CD14-positive monocyte (primary cell): ENCODE measurements at regions not wholly inside any gene's neighbourhood (a gene's known extent, or its start where the extent isn't known, plus 50 kb on each side); places are given as distances from the start of the nearest gene placed in this dataset.

Source experiments
- DNase-seq, 3 donors: peaks; one replicate each; pipeline ENCODE4 v3.0.0-alpha.2; 2011 to 2022
- H2AFZ ChIP-seq: 2 replicates; pipeline ENCODE4 v1.6.0; 2012; ENCODE audit warnings: mild to moderate bottlenecking, low read depth, low read length, inconsistent platforms; ENCODE audit not compliant: insufficient read depth, poor library complexity, severe bottlenecking
- H3K27ac ChIP-seq, 2 donors: 1 replicate in 1 of 2; 2 replicates in 1 of 2; pipeline ENCODE4 v1.5.1; 2012 to 2013; ENCODE audit warnings: low read length in 2 of 2, control low read depth in 1 of 2, inconsistent platforms in 1 of 2, low read depth in 1 of 2, mild to moderate bottlenecking in 1 of 2
- H3K27me3 ChIP-seq, 2 donors: one replicate each; pipeline versions ENCODE4 v1.6.0 to v1.6.1; 2011 to 2013; ENCODE audit warnings: low read length in 2 of 2; ENCODE audit not compliant: control insufficient read depth in 2 of 2, insufficient read depth in 2 of 2
- H3K36me3 ChIP-seq, 2 donors: replicated peaks in 1 of 2; 1 replicate in 1 of 2; 2 replicates in 1 of 2; pipeline versions ENCODE4 v1.5.1 to v1.6.1; 2012 to 2013; ENCODE audit warnings: low read length in 2 of 2, control low read depth in 1 of 2, inconsistent platforms in 1 of 2, mild to moderate bottlenecking in 1 of 2; ENCODE audit not compliant: insufficient read depth in 2 of 2, control insufficient read depth in 1 of 2
- H3K4me1 ChIP-seq, 2 donors: 1 replicate in 1 of 2; 2 replicates in 1 of 2; pipeline versions ENCODE4 v1.5.1 to v1.6.1; 2012 to 2013; ENCODE audit warnings: low read length in 2 of 2, control low read depth in 1 of 2, inconsistent platforms in 1 of 2, mild to moderate bottlenecking in 1 of 2, moderate library complexity in 1 of 2; ENCODE audit not compliant: insufficient read depth in 2 of 2, control insufficient read depth in 1 of 2
- H3K4me2 ChIP-seq: replicated peaks from 2 replicates; pipeline ENCODE3; 2012; ENCODE audit warnings: low read length, moderate library complexity, mild to moderate bottlenecking; ENCODE audit not compliant: poor library complexity, severe bottlenecking; ENCODE audit errors: extremely low read depth
- H3K4me3 ChIP-seq, 3 experiments: fragments of 200-600 bp in 1 of 3; sonication (generic) in 1 of 3; replicated peaks in 1 of 3; 1 replicate in 2 of 3; 2 replicates in 1 of 3; pipeline ENCODE4 v1.5.1; 2011 to 2013; ENCODE audit warnings: low read length in 3 of 3, mild to moderate bottlenecking in 3 of 3, control low read depth in 2 of 3, low read depth in 2 of 3, inconsistent platforms in 1 of 3, moderate library complexity in 1 of 3
- H3K79me2 ChIP-seq: 2 replicates; pipeline ENCODE4 v1.6.0; 2012; ENCODE audit warnings: mild to moderate bottlenecking, control low read depth, inconsistent platforms, low read length, moderate library complexity; ENCODE audit not compliant: insufficient read depth
- H3K9ac ChIP-seq: 2 replicates; pipeline ENCODE4 v1.6.0; 2017; ENCODE audit warnings: low read length, mild to moderate bottlenecking; ENCODE audit not compliant: insufficient read depth, poor library complexity, severe bottlenecking
- H3K9me3 ChIP-seq, 2 donors: replicated peaks in 1 of 2; 1 replicate in 1 of 2; 2 replicates in 1 of 2; pipeline versions ENCODE4 v1.5.1 to v1.6.1; 2012 to 2013; ENCODE audit warnings: low read length in 2 of 2, control low read depth in 1 of 2; ENCODE audit not compliant: control insufficient read depth in 1 of 2, insufficient read depth in 1 of 2
- H4K20me1 ChIP-seq: 2 replicates; pipeline ENCODE4 v1.6.0; 2012; ENCODE audit warnings: mild to moderate bottlenecking, low read length, control low read depth, moderate library complexity; ENCODE audit not compliant: insufficient read depth
- H3K27ac Mint-ChIP-seq, 7 donors: one replicate each; pipeline ENCODE4 v1.8.0; 2020; ENCODE audit warnings: mild to moderate bottlenecking in 7 of 7, mixed read lengths in 7 of 7, moderate library complexity in 6 of 7, inconsistent platforms in 2 of 7
- H3K27me3 Mint-ChIP-seq, 3 donors: one replicate each; pipeline ENCODE4 v1.8.0; 2021 to 2022; ENCODE audit warnings: low read depth in 3 of 3, mild to moderate bottlenecking in 3 of 3, mixed read lengths in 3 of 3, moderate library complexity in 3 of 3, inconsistent platforms in 1 of 3
- H3K36me3 Mint-ChIP-seq, 2 donors: one replicate each; pipeline ENCODE4 v1.8.0; 2020; ENCODE audit warnings: mixed read lengths in 2 of 2, inconsistent platforms in 1 of 2, mild to moderate bottlenecking in 1 of 2
- H3K4me1 Mint-ChIP-seq: one replicate; pipeline ENCODE4 v1.8.0; 2020; ENCODE audit warnings: mild to moderate bottlenecking, mixed read lengths
- H3K4me3 Mint-ChIP-seq, 2 donors: one replicate each; pipeline ENCODE4 v1.8.0; 2020; ENCODE audit warnings: mild to moderate bottlenecking in 2 of 2, mixed read lengths in 2 of 2, moderate library complexity in 1 of 2
- H3K9me3 Mint-ChIP-seq, 7 donors: one replicate each; pipeline ENCODE4 v1.8.0; 2020 to 2022; ENCODE audit warnings: mixed read lengths in 7 of 7, mild to moderate bottlenecking in 6 of 7, moderate library complexity in 6 of 7, inconsistent platforms in 2 of 7
- WGBS: methylation state at CpG from one replicate; pipeline ENCODE4 v1.1.5; 2013; ENCODE audit warnings: missing lambda C conversion rate; ENCODE audit not compliant: insufficient coverage; 5-methylcytosine and 5-hydroxymethylcytosine counted together
- intact Hi-C, 2 donors: fragments of 100-400 bp; cut with micrococcal nuclease; formaldehyde crosslinking; loops; one replicate each; pipeline versions ENCODE4 v1.15.0 to v1.15.1; 2023
- TF ChIP-seq, protein P1 (sequence below): fragments of 200-600 bp; IDR thresholded peaks from one replicate; pipeline ENCODE4 v1.8.0; 2022; ENCODE audit warnings: antibody characterized with exemption, mild to moderate bottlenecking

DNA sequence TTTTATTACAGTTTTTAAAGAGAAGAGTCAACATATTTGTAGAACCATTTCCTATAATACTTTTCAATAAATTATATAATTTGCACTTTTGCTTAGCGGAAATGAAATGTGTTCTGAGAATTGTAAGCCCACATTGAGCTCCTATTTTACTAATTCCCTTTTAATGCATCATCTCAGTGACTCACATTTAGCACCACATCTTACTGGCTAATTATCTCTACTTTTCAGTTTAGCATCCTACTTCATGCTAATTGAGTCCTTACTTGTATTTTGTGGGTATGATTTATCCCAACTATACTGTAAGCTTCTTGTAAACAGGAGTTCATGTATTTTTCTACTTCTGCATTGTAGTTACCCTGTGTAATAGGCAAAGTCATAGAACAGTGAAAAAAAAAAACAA lies 67.5 kb downstream of the TMX1 start:
- peaks cover 1 to 6% (median 3%) of the 10 kb centered on the region in 3 donors for H3K27me3 Mint-ChIP-seq
- no peaks in the 10 kb centered on the region for H4K20me1 ChIP-seq
- no peak overlapping the region for H3K27ac Mint-ChIP-seq
- H3K79me2 ChIP-seq: no peaks in the 10 kb centered on the region
- no peak overlapping the region for H3K27ac ChIP-seq
- H3K36me3 ChIP-seq: no peaks in the 10 kb centered on the region
- WGBS: no CpG with 5 or more reads among the region's 1 CpG
- no peak for DNase-seq
- H3K9ac ChIP-seq: no peak overlapping the region
- no peaks in the 10 kb centered on the region for H3K36me3 Mint-ChIP-seq
- H3K27me3 ChIP-seq: no peaks in the 10 kb centered on the region
- intact Hi-C loops: no loop called here
- H2AFZ ChIP-seq: no peak overlapping the region
- H3K9me3 ChIP-seq: no peaks in the 10 kb centered on the region
- peaks cover under 1% of the 10 kb centered on the region for H3K4me1 Mint-ChIP-seq
- no peak overlapping the region for H3K4me3 Mint-ChIP-seq
- H3K9me3 Mint-ChIP-seq: peaks cover 0 to 3% (median 0%) of the 10 kb centered on the region in 7 donors
- no peak overlapping the region for H3K4me2 ChIP-seq
- no peak overlapping the region for H3K4me3 ChIP-seq
- H3K4me1 ChIP-seq: no peaks in the 10 kb centered on the region
- TF ChIP-seq, protein P1, sequence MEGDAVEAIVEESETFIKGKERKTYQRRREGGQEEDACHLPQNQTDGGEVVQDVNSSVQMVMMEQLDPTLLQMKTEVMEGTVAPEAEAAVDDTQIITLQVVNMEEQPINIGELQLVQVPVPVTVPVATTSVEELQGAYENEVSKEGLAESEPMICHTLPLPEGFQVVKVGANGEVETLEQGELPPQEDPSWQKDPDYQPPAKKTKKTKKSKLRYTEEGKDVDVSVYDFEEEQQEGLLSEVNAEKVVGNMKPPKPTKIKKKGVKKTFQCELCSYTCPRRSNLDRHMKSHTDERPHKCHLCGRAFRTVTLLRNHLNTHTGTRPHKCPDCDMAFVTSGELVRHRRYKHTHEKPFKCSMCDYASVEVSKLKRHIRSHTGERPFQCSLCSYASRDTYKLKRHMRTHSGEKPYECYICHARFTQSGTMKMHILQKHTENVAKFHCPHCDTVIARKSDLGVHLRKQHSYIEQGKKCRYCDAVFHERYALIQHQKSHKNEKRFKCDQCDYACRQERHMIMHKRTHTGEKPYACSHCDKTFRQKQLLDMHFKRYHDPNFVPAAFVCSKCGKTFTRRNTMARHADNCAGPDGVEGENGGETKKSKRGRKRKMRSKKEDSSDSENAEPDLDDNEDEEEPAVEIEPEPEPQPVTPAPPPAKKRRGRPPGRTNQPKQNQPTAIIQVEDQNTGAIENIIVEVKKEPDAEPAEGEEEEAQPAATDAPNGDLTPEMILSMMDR: no peak

DNA sequence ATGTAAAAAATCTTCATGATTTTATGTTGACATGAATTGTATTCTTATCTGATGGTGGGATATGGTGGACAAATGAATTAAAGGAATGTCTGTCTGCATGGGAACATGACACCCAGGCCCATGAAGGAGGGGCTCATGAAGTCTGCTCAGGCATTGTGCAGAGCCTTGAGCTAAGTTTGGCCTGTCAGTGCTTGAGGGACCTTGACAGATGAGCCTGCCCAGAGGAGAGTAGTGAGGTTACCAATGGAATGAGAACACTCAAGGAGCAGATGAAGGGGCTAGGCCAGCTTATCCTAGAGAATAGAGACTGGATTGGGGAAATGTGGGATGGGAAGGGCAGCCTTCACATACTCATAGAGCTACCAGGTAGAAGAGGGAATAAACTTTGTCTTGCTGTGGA lies 68.8 kb downstream of the TMX1 start:
- Mint-ChIP-seq H3K27me3 (peaks cover 0 to 6% (median 3%) of the 10 kb centered on the region in 3 donors), H3K4me3 (no peak overlapping the region), H3K9me3 (peaks cover 0 to 4% (median 0%) of the 10 kb centered on the region in 7 donors), H3K36me3 (no peaks in the 10 kb centered on the region), H3K27ac (no peak overlapping the region), H3K4me1 (no peaks in the 10 kb centered on the region)
- Histone ChIP-seq H3K9ac (no peak overlapping the region), H3K4me2 (no peak overlapping the region), H3K79me2 (no peaks in the 10 kb centered on the region), H3K27ac (no peak overlapping the region), H4K20me1 (no peaks in the 10 kb centered on the region), H3K36me3 (no peaks in the 10 kb centered on the region), H2AFZ (no peak overlapping the region), H3K9me3 (no peaks in the 10 kb centered on the region), H3K27me3 (no peaks in the 10 kb centered on the region), H3K4me3 (no peak overlapping the region), H3K4me1 (no peaks in the 10 kb centered on the region)
- TF ChIP-seq, protein P1: no peak
- intact Hi-C loops: no loop called here
- DNase-seq: no peak
